IMR-90 (cell line): ENCODE measurements at regions not wholly inside any gene's neighbourhood (a gene's known extent, or its start where the extent isn't known, plus 50 kb on each side); places are given as distances from the start of the nearest gene placed in this dataset.

Experiments
- ATAC-seq: fragments of 200-7000 bp; cut with Tn5 transposase; 2 replicates; pipeline ENCODE4 v1.9.1; 2020; ENCODE audit warnings: low read depth, mild to moderate bottlenecking, moderate library complexity
- BruUV-seq: library from RNA; stranded (reverse); fragments of 400-500 nt; replicated peaks from 2 replicates; lab custom pipeline; 2021; lab: Mats Ljungman, UMichigan
- CTCF ChIA-PET: fragments of 300-600 bp; formaldehyde crosslinking; extraction: SDS; loops from one replicate; lab custom pipeline; 2021; ENCODE audit warnings: antibody characterized with exemption; lab: Yijun Ruan, JAX
- POLR2A ChIA-PET: fragments of 300-600 bp; sonication (Branson Sonifier 250); formaldehyde crosslinking; loops from one replicate; lab custom pipeline; 2022; ENCODE audit warnings: antibody characterized with exemption; ENCODE audit not compliant: unreplicated experiment; lab: Charles Lee
- DNase-seq: peaks from one replicate; pipeline ENCODE4 v3.0.0; 2013
- H2AFZ ChIP-seq: replicated peaks from 2 replicates; pipeline ENCODE3; 2013; ENCODE audit warnings: low read length, mild to moderate bottlenecking; ENCODE audit not compliant: poor library complexity
- H2AK5ac ChIP-seq: 2 replicates; pipeline ENCODE4 v1.6.1; 2013; ENCODE audit warnings: low read depth, low read length, inconsistent platforms
- H2AK9ac ChIP-seq: replicated peaks from 2 replicates; pipeline ENCODE3; 2013; ENCODE audit warnings: mild to moderate bottlenecking, low read depth, low read length, moderate library complexity; ENCODE audit not compliant: poor library complexity
- H2BK120ac ChIP-seq: 2 replicates; pipeline ENCODE4 v1.6.1; 2013; ENCODE audit warnings: low read depth, low read length, inconsistent platforms
- H2BK15ac ChIP-seq: 3 replicates; pipeline ENCODE4 v1.6.1; 2013; ENCODE audit warnings: low read depth, low read length, inconsistent platforms
- H2BK20ac ChIP-seq: 2 replicates; pipeline ENCODE4 v1.6.1; 2013; ENCODE audit warnings: low read depth, mild to moderate bottlenecking, inconsistent platforms, low read length, moderate library complexity
- H2BK5ac ChIP-seq: 2 replicates; pipeline ENCODE4 v1.6.1; 2013; ENCODE audit warnings: mild to moderate bottlenecking, low read depth, low read length, inconsistent platforms; ENCODE audit not compliant: poor library complexity, severe bottlenecking
- H3K14ac ChIP-seq: replicated peaks from 2 replicates; pipeline ENCODE4 v1.6.1; 2013; ENCODE audit warnings: low read depth, low read length, inconsistent platforms
- H3K18ac ChIP-seq: 2 replicates; pipeline ENCODE4 v1.6.1; 2013; ENCODE audit warnings: low read depth, low read length, control low read depth
- H3K23ac ChIP-seq: 2 replicates; pipeline ENCODE4 v1.6.1; 2013; ENCODE audit warnings: low read depth, low read length, inconsistent platforms
- H3K27ac ChIP-seq: 2 replicates; pipeline ENCODE4 v1.5.1; 2013; ENCODE audit warnings: mild to moderate bottlenecking, control low read depth, low read length; ENCODE audit not compliant: insufficient read depth
- H3K27me3 ChIP-seq: 2 replicates; pipeline ENCODE4 v1.6.1; 2013; ENCODE audit warnings: low read length; ENCODE audit not compliant: control insufficient read depth, insufficient read depth
- H3K36me3 ChIP-seq: 2 replicates; pipeline ENCODE4 v1.6.1; 2013; ENCODE audit warnings: low read length, mixed read lengths; ENCODE audit not compliant: control insufficient read depth, insufficient read depth
- H3K4ac ChIP-seq: 2 replicates; pipeline ENCODE4 v1.6.1; 2013; ENCODE audit warnings: low read depth, low read length, inconsistent platforms
- H3K4me1 ChIP-seq: 2 replicates; pipeline ENCODE4 v1.6.1; 2013; ENCODE audit warnings: low read length, mixed read lengths; ENCODE audit not compliant: control insufficient read depth, insufficient read depth
- H3K4me2 ChIP-seq: 2 replicates; pipeline ENCODE4 v1.6.1; 2013; ENCODE audit warnings: low read depth, mild to moderate bottlenecking, control low read depth, low read length, moderate library complexity
- H3K4me3 ChIP-seq: 2 replicates; pipeline ENCODE4 v1.5.1; 2013; ENCODE audit warnings: low read depth, mild to moderate bottlenecking, control low read depth, low read length, moderate library complexity; ENCODE audit not compliant: insufficient read depth
- H3K56ac ChIP-seq: 2 replicates; pipeline ENCODE4 v1.6.1; 2013; ENCODE audit warnings: low read length, inconsistent platforms; ENCODE audit not compliant: insufficient read depth; ENCODE audit errors: extremely low read depth
- H3K79me1 ChIP-seq, 2 experiments: 2 replicates each; pipeline ENCODE4 v1.6.1; 2013; ENCODE audit warnings: low read length in 2 of 2, inconsistent platforms in 1 of 2, low read depth in 1 of 2
- H3K9ac ChIP-seq: 2 replicates; pipeline ENCODE4 v1.6.1; 2013; ENCODE audit warnings: low read depth, low read length, control low read depth
- H3K9me1 ChIP-seq: 2 replicates; pipeline ENCODE4 v1.6.1; 2013; ENCODE audit warnings: low read length, inconsistent platforms; ENCODE audit not compliant: insufficient read depth
- H3K9me3 ChIP-seq: 2 replicates; pipeline ENCODE4 v1.6.1; 2013; ENCODE audit warnings: low read length; ENCODE audit not compliant: control insufficient read depth, insufficient read depth
- H4K20me1 ChIP-seq: 2 replicates; pipeline ENCODE4 v1.6.1; 2013; ENCODE audit warnings: low read length, inconsistent platforms; ENCODE audit not compliant: insufficient read depth
- H4K5ac ChIP-seq: 2 replicates; pipeline ENCODE4 v1.6.1; 2013; ENCODE audit warnings: mild to moderate bottlenecking, low read depth, low read length, control low read depth
- H4K8ac ChIP-seq, 2 experiments: 2 replicates each; pipeline ENCODE4 v1.6.1; 2013; ENCODE audit warnings: low read depth in 2 of 2, low read length in 2 of 2, control low read depth in 1 of 2, inconsistent platforms in 1 of 2
- H4K91ac ChIP-seq: 2 replicates; pipeline ENCODE4 v1.6.1; 2013; ENCODE audit warnings: low read depth, low read length, inconsistent platforms; ENCODE audit not compliant: insufficient read depth
- BHLHE40 ChIP-seq: fragments of 150-350 bp; IDR thresholded peaks from 2 replicates; pipeline ENCODE4 v1.6.1; 2016; ENCODE audit warnings: mild to moderate bottlenecking, low read depth, low read length
- CEBPB ChIP-seq: IDR thresholded peaks from 2 replicates; pipeline ENCODE4 v1.6.1; 2012; ENCODE audit warnings: low read depth, low read length, improper control_type of control experiment
- MAFK ChIP-seq: IDR thresholded peaks from 2 replicates; pipeline ENCODE4 v1.6.1; 2012; ENCODE audit warnings: low read depth, low read length, improper control_type of control experiment
- MAZ ChIP-seq: IDR thresholded peaks from 2 replicates; pipeline ENCODE4 v1.6.1; 2012; ENCODE audit warnings: low read depth, mild to moderate bottlenecking, low read length, improper control_type of control experiment, moderate library complexity, borderline replicate concordance
- POLR2A ChIP-seq: IDR thresholded peaks from 2 replicates; pipeline ENCODE4 v1.6.1; 2012; ENCODE audit warnings: mild to moderate bottlenecking, low read depth, low read length
- RCOR1 ChIP-seq: IDR thresholded peaks from 2 replicates; pipeline ENCODE4 v1.6.1; 2012; ENCODE audit warnings: mild to moderate bottlenecking, low read length, improper control_type of control experiment; ENCODE audit not compliant: insufficient replicate concordance
- USF2 ChIP-seq: fragments of 150-350 bp; IDR thresholded peaks from 2 replicates; pipeline ENCODE4 v1.6.1; 2017; ENCODE audit warnings: mild to moderate bottlenecking, antibody characterized with exemption, low read length, low read depth
- WGBS, 2 experiments: methylation state at CpG; one replicate each; pipeline versions ENCODE4 v1.1.5 to v1.1.7; 2013; ENCODE audit warnings: missing lambda C conversion rate in 2 of 2; ENCODE audit not compliant: insufficient read length in 1 of 2; ENCODE audit errors: extremely low coverage in 2 of 2; 5-methylcytosine and 5-hydroxymethylcytosine counted together
- dilution Hi-C: fragments of 300-500 bp; cut with HindIII; formaldehyde crosslinking; loops from one replicate; pipeline ENCODE4 v1.14.3; 2018; ENCODE audit warnings: low sequenced_read_pairs; ENCODE audit not compliant: unreplicated experiment
- in situ Hi-C: fragments of 300-500 bp; cut with MboI; formaldehyde crosslinking; loops from 3 replicates; pipeline ENCODE4 v1.14.3; 2019; ENCODE audit warnings: low sequenced_read_pairs, inconsistent platforms, mixed read lengths
- intact Hi-C: fragments of 100-400 bp; cut with micrococcal nuclease; formaldehyde crosslinking; loops from 2 replicates; pipeline ENCODE4 v1.10.0; 2022

- POLR2A ChIA-PET = no interaction called here
- no peak for ATAC-seq
- Histone ChIP-seq H3K4me2 (no peak overlapping the region), H4K20me1 (no peaks in the 10 kb centered on the region), H2BK20ac (no peak overlapping the region), H2BK120ac (no peak overlapping the region), H3K4ac (no peak overlapping the region), H3K9me3 (peaks cover 12% of the 10 kb centered on the region; the same call in 1 of the 2 replicates), H2AK9ac (no peak overlapping the region), H3K27ac (no peak overlapping the region), H2AFZ (no peak overlapping the region), H3K27me3 (no peaks in the 10 kb centered on the region), H3K4me3 (no peak overlapping the region), H4K8ac (no peak overlapping the region), H2BK15ac (no peak overlapping the region), H3K56ac (no peak overlapping the region), H3K23ac (no peak overlapping the region), H3K18ac (no peak overlapping the region), H3K14ac (no peak overlapping the region), H4K5ac (no peak overlapping the region), H3K4me1 (no peaks in the 10 kb centered on the region), H2AK5ac (no peak overlapping the region), H3K36me3 (no peaks in the 10 kb centered on the region), H4K91ac (no peak overlapping the region), H2BK5ac (no peak overlapping the region), H3K9ac (no peak overlapping the region), H3K9me1 (no peaks in the 10 kb centered on the region), H3K79me1 (no peaks in the 10 kb centered on the region)
- BruUV-seq = no TSS peak
- dilution Hi-C loops = no loop called here
- TF ChIP-seq CEBPB = no peak
- no peak for TF ChIP-seq MAFK
- no peak for TF ChIP-seq POLR2A
- TF ChIP-seq MAZ = no peak
- TF ChIP-seq RCOR1 = no peak
- TF ChIP-seq USF2 = no peak
- no peak for TF ChIP-seq BHLHE40
- DNase-seq = no peak
- CTCF ChIA-PET = no interaction called here
- WGBS, 2 experiments = 89% methylated on average over 3 of the region's 3 CpGs; no CpG with 5 or more reads in 1 of the 2 experiments
- in situ Hi-C loops = no loop called here
- intact Hi-C loops = no loop called here
Observed at GRCh38 chr3:40851836-40852235, 327.1 kb downstream of the ZNF621 start.
